K562 (cell line): ENCODE measurements at regions not wholly inside any gene's neighbourhood (a gene's known extent, or its start where the extent isn't known, plus 50 kb on each side); places are given as distances from the start of the nearest gene placed in this dataset.

Source experiments
- ATAC-seq: fragments of 200-7000 bp; cut with Tn5 transposase; 3 replicates; pipeline ENCODE4 v1.9.1; 2020; ENCODE audit warnings: moderate library complexity
- BruUV-seq: library from RNA; stranded (reverse); fragments of 400-500 nt; replicated peaks from 2 replicates; lab custom pipeline; 2021; lab: Mats Ljungman, UMichigan
- CTCF ChIA-PET: fragments of 300-600 bp; formaldehyde crosslinking; extraction: SDS; loops from one replicate; lab custom pipeline; 2021; ENCODE audit warnings: low intra/inter-chr PET ratio; lab: Yijun Ruan, JAX
- POLR2A ChIA-PET: fragments of 300-600, 350-650 bp; sonication (Branson Sonifier 250); formaldehyde crosslinking; extraction: SDS; loops from one replicate; lab custom pipeline; 2021; ENCODE audit warnings: antibody characterized with exemption, inconsistent platforms; lab: Yijun Ruan, JAX
- DNase-seq, 4 experiments: peaks; one replicate each; pipeline versions ENCODE4 v3.0.0 to v3.0.0-alpha.2; 2011 to 2018; ENCODE audit warnings: low spot score in 3 of 4, mixed read lengths in 3 of 4; ENCODE audit errors: extremely low read depth in 1 of 4
- FAIRE-seq: peaks from 2 replicates; lab custom pipeline; 2011; peaks lifted over from hg19 to GRCh38; lab: Jason Lieb, UNC
- H2AFZ ChIP-seq: 2 replicates; pipeline ENCODE4 v1.6.0; 2011; ENCODE audit warnings: low read depth, low read length, control low read depth, inconsistent platforms
- H3K27ac ChIP-seq: fragments of 200-600 bp; 3 replicates; pipeline ENCODE4 v1.8.0; 2011; ENCODE audit warnings: low read depth, mild to moderate bottlenecking, control low read depth, inconsistent platforms, low read length, moderate library complexity, mixed read lengths; ENCODE audit errors: extremely low read depth
- H3K27me3 ChIP-seq, 2 experiments: fragments of 300-600 bp in 1 of 2; 2 replicates in 1 of 2; 3 replicates in 1 of 2; pipeline versions ENCODE4 v1.6.0 to v1.8.0; 2011; ENCODE audit warnings: inconsistent platforms in 2 of 2, low read length in 2 of 2, mild to moderate bottlenecking in 1 of 2, mixed read lengths in 1 of 2, moderate library complexity in 1 of 2; ENCODE audit not compliant: control insufficient read depth in 2 of 2, insufficient read depth in 2 of 2
- H3K36me3 ChIP-seq: fragments of 300-600 bp; 3 replicates; pipeline ENCODE4 v1.8.0; 2011; ENCODE audit warnings: mild to moderate bottlenecking, low read length, inconsistent platforms; ENCODE audit not compliant: control insufficient read depth, insufficient read depth
- H3K4me1 ChIP-seq, 2 experiments: fragments of 200-600 bp in 1 of 2; replicated peaks in 1 of 2; 2 replicates in 1 of 2; 3 replicates in 1 of 2; pipeline versions ENCODE4 v1.5.1 to v1.8.0; 2011; ENCODE audit warnings: inconsistent platforms in 2 of 2, low read length in 2 of 2, mild to moderate bottlenecking in 1 of 2, mixed read lengths in 1 of 2, moderate library complexity in 1 of 2; ENCODE audit not compliant: control insufficient read depth in 2 of 2, insufficient read depth in 2 of 2
- H3K4me2 ChIP-seq: 2 replicates; pipeline ENCODE4 v1.6.1; 2011; ENCODE audit warnings: low read length, control low read depth, inconsistent platforms, mixed read lengths; ENCODE audit not compliant: insufficient read depth
- H3K4me3 ChIP-seq: fragments of 200-600 bp; sonication (generic), shearing (Covaris generic); 2 replicates; pipeline ENCODE4 v1.5.1; 2016; ENCODE audit warnings: control low read depth, inconsistent platforms
- H3K79me2 ChIP-seq: fragments of 200-600 bp; 3 replicates; pipeline ENCODE4 v1.8.0; 2011; ENCODE audit warnings: low read length, inconsistent platforms; ENCODE audit not compliant: control insufficient read depth, insufficient read depth
- H3K9ac ChIP-seq, 2 experiments: 2 replicates each; pipeline versions ENCODE4 v1.6.0 to v1.6.1; 2011; ENCODE audit warnings: low read depth in 2 of 2, low read length in 2 of 2, control low read depth in 1 of 2, inconsistent platforms in 1 of 2, mild to moderate bottlenecking in 1 of 2, mixed read lengths in 1 of 2; ENCODE audit not compliant: insufficient read depth in 1 of 2
- H3K9me1 ChIP-seq: one replicate; pipeline ENCODE4 v1.6.0; 2011; ENCODE audit warnings: inconsistent platforms, mild to moderate bottlenecking, low read length, moderate library complexity; ENCODE audit not compliant: control insufficient read depth, insufficient read depth
- H3K9me3 ChIP-seq: replicated peaks from 2 replicates; pipeline ENCODE4 v1.5.1; 2011; ENCODE audit warnings: low read depth, low read length, inconsistent platforms; ENCODE audit not compliant: control insufficient read depth, insufficient read depth
- H4K20me1 ChIP-seq: replicated peaks from 2 replicates; pipeline ENCODE4 v1.6.1; 2011; ENCODE audit warnings: low read length, inconsistent platforms, mixed read lengths; ENCODE audit not compliant: control insufficient read depth, insufficient read depth
- PHTF2 ChIP-seq: fragments of 250-450 bp; sonication (Bioruptor Pico); IDR thresholded peaks from 2 replicates; pipeline ENCODE4 v1.5.0; 2021; ENCODE audit warnings: mild to moderate bottlenecking
- SPI1 ChIP-seq: IDR thresholded peaks from 2 replicates; pipeline ENCODE4 v1.6.1; 2011; ENCODE audit warnings: low read depth, low read length, control low read depth, borderline replicate concordance
- WGBS: fragments of 100-300 bp; shearing (Covaris generic); methylation state at CpG from one replicate; pipeline ENCODE4 v1.1.6; 2016; ENCODE audit warnings: low coverage, mixed read lengths; ENCODE audit not compliant: insufficient coverage; ENCODE audit errors: missing lambda C conversion rate; 5-methylcytosine and 5-hydroxymethylcytosine counted together
- in situ Hi-C: fragments of 300-500 bp; cut with MboI; formaldehyde crosslinking; loops from 4 replicates; pipeline ENCODE4 v1.15.0; 2018; ENCODE audit warnings: inconsistent platforms, mixed read lengths
- intact Hi-C: fragments of 100-400 bp; cut with micrococcal nuclease; formaldehyde crosslinking; loops from 2 replicates; pipeline ENCODE4 v1.14.2; 2022
- TF ChIP-seq, protein P1 (sequence below): fragments of 250-450 bp; sonication (Bioruptor Pico); IDR thresholded peaks from 2 replicates; pipeline ENCODE4 v1.8.0; 2022; ENCODE audit warnings: inconsistent platforms, mild to moderate bottlenecking, moderate library complexity, borderline replicate concordance

DNA sequence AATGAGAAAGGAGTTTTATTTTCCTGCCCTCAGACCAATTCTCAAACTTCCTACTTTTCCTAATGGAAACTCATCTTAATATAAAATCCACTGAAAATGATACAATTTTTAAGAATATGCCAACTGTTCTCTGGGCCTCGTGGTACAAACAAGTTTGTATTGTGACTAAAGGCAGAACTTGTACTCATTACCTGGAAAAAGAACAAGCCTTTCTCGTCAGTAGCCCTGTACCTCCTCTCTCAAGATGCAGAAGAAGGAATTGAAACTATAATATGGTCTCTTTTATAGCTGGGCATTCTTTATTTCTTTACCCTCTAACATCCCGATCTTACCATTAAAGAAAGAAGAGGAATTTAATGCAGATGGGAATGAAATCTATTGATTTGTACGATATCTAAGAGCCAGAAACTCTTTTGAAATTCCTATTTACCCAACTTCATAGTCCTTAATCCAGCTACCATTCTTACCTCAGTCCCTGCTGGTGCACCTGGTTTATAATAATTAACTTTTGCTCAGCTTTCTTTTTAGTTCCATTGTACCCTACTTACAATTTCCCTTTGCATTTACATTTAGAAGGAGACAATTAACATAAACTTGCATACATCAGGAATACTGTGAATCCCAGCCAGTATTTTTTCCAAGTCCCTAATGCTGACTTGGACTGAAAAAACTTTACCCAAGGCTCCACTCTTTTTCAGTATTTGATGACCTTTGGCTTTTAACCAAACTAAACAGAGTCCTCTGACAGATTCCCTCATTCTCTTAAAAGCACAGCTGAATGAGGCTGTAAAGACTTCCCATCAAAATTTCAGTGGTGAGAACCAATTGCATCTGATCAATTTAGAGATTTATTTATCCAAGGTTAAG is 1162.4 kb downstream of the BRINP3 start:
- Histone ChIP-seq H3K9ac (no peak overlapping the region), H3K9me3 (no peaks in the 10 kb centered on the region), H3K4me3 (no peak overlapping the region), H3K27ac (no peak overlapping the region), H3K4me2 (no peak overlapping the region), H3K4me1 (no peaks in the 10 kb centered on the region; a peak in 1 of 5 replicates)
- in situ Hi-C loops = no loop called here
- BruUV-seq = no TSS peak
- intact Hi-C loops = no loop called here
- POLR2A ChIA-PET = interaction anchor here (0.6 kb wide), 1 partner anchor 136 kb away, joined by 3 read pairs; no protein-coding TSS in a partner anchor
- WGBS = 29% methylated on average over 4 of the region's 4 CpGs
- TF ChIP-seq SPI1 = no peak
- TF ChIP-seq, protein P1, sequence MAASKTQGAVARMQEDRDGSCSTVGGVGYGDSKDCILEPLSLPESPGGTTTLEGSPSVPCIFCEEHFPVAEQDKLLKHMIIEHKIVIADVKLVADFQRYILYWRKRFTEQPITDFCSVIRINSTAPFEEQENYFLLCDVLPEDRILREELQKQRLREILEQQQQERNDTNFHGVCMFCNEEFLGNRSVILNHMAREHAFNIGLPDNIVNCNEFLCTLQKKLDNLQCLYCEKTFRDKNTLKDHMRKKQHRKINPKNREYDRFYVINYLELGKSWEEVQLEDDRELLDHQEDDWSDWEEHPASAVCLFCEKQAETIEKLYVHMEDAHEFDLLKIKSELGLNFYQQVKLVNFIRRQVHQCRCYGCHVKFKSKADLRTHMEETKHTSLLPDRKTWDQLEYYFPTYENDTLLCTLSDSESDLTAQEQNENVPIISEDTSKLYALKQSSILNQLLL (CRISPR knock-in tag) = no peak
- TF ChIP-seq PHTF2 = no peak
- TF ChIP-seq, all 486 proteins: peak for 0
- Histone ChIP-seq H4K20me1 (no peaks in the 10 kb centered on the region), H2AFZ (no peak overlapping the region), H3K79me2 (no peaks in the 10 kb centered on the region), H3K36me3 (no peaks in the 10 kb centered on the region), H3K27me3 (no peaks in the 10 kb centered on the region), H3K9me1 (no peaks in the 10 kb centered on the region)
- ATAC-seq = no peak
- FAIRE-seq = no peak
- DNase-seq = no peak
- CTCF ChIA-PET = no interaction called here
